Esophagus muscularis mucosa (tissue), 3 donors: ENCODE measurements at regions not wholly inside any gene's neighbourhood (a gene's known extent, or its start where the extent isn't known, plus 50 kb on each side); places are given as distances from the start of the nearest gene placed in this dataset.

ENCODE experiments used
- CTCF ChIP-seq, 3 experiments: fragments of 200-600 bp in 2 of 3; fragments of 450-650 bp in 1 of 3; sonication (generic) in 2 of 3; IDR thresholded peaks; one replicate each; pipeline ENCODE4 v1.5.1; 2017 to 2019; ENCODE audit warnings: antibody characterized with exemption in 3 of 3, mild to moderate bottlenecking in 2 of 3, moderate library complexity in 1 of 3
- POLR2A ChIP-seq: fragments of 450-650 bp; IDR thresholded peaks from one replicate; pipeline ENCODE4 v1.6.1; 2017; ENCODE audit warnings: antibody characterized with exemption, moderate library complexity, mild to moderate bottlenecking, low read depth

- TF ChIP-seq POLR2A (no peak), CTCF (IDR thresholded peaks at IDR 0.05) (no peak)
Measured at GRCh38 chr14:66206554-66206953, 279.6 kb upstream of the CCDC196 start.
